ENCODE measurements at regions not wholly inside any gene's neighbourhood (a gene's known extent, or its start where the extent isn't known, plus 50 kb on each side); places are given as distances from the start of the nearest gene placed in this dataset.

- TF ChIP-seq, protein P1, sequence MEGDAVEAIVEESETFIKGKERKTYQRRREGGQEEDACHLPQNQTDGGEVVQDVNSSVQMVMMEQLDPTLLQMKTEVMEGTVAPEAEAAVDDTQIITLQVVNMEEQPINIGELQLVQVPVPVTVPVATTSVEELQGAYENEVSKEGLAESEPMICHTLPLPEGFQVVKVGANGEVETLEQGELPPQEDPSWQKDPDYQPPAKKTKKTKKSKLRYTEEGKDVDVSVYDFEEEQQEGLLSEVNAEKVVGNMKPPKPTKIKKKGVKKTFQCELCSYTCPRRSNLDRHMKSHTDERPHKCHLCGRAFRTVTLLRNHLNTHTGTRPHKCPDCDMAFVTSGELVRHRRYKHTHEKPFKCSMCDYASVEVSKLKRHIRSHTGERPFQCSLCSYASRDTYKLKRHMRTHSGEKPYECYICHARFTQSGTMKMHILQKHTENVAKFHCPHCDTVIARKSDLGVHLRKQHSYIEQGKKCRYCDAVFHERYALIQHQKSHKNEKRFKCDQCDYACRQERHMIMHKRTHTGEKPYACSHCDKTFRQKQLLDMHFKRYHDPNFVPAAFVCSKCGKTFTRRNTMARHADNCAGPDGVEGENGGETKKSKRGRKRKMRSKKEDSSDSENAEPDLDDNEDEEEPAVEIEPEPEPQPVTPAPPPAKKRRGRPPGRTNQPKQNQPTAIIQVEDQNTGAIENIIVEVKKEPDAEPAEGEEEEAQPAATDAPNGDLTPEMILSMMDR (IDR thresholded peaks at IDR 0.05; ENCODE audit: control insufficient read depth, insufficient read depth, low read depth, low read length, missing control alignments) = no peak
- no peak for DNase-seq (ENCODE audit: low read depth)
- H3K4me3 ChIP-seq (ENCODE audit: control insufficient read depth, low read depth, low read length) = no peak overlapping the region
Measured at GRCh38 chr2:134142341-134142738, 111.5 kb upstream of the MGAT5 start.

GRCh38 chr2:134142903-134143302 is 111.0 kb upstream of the MGAT5 start:
- DNase-seq (ENCODE audit: low read depth) = no peak
- H3K4me3 ChIP-seq (ENCODE audit: control insufficient read depth, low read depth, low read length) = no peak overlapping the region
- TF ChIP-seq, protein P1 (IDR thresholded peaks at IDR 0.05; ENCODE audit: control insufficient read depth, insufficient read depth, low read depth, low read length, missing control alignments) = no peak

DNA sequence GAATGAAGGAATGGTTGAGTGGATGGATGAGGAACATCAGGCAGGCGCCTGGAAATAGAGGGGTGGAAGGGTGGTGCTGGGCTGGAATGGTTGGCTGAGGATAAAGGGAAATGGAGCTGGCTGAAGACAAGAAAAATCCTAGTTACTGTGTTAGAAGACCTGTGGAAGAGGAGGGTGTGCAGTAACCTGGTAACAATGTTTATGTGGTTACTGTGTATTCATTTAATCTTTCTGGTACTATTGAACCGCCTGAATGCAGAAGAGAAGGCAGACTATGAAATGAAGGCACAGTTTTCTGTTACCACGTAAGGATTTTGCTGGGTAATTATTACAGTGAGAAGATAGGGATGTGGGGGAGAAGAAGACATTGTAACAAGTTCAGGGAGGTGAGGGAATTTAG is 110.3 kb upstream of the MGAT5 start:
- TF ChIP-seq, protein P1 (IDR thresholded peaks at IDR 0.05; ENCODE audit: control insufficient read depth, insufficient read depth, low read depth, low read length, missing control alignments) = no peak
- no peak overlapping the region for H3K4me3 ChIP-seq (ENCODE audit: control insufficient read depth, low read depth, low read length)
- DNase-seq (ENCODE audit: low read depth) = no peak

DNA sequence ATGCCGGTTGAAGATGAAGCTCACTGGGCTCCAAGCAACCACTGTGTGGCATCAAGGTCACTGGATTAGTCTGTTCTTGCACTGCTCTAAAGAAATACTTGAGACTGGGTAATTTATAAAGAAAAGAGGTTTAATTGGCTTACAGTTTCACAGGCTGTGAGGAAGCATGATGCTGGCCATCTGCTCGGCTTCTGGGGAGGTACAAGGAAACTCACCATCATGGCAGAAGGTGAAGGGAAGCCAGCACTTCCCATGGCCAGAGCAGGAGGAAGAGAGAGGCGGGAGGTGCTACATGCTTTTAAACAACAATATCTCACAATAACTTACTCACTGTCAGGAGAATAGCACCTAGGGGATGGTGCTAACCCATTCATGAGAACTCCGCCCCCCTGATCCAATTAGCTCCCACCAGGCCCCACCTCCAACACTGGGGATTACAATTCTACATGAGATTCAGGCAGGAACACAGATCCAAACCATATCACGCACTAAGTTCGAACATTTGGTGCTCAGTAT is 109.7 kb upstream of the MGAT5 start:
- no peak overlapping the region for H3K4me3 ChIP-seq (ENCODE audit: control insufficient read depth, low read depth, low read length)
- TF ChIP-seq, protein P1 (IDR thresholded peaks at IDR 0.05; ENCODE audit: control insufficient read depth, insufficient read depth, low read depth, low read length, missing control alignments) = no peak
- no peak for DNase-seq (ENCODE audit: low read depth)

GRCh38 chr2:134144651-134145050 is 109.2 kb upstream of the MGAT5 start:
- no peak for DNase-seq (ENCODE audit: low read depth)
- H3K4me3 ChIP-seq (ENCODE audit: control insufficient read depth, low read depth, low read length) = no peak overlapping the region
- TF ChIP-seq, protein P1 (IDR thresholded peaks at IDR 0.05; ENCODE audit: control insufficient read depth, insufficient read depth, low read depth, low read length, missing control alignments) = no peak

DNA sequence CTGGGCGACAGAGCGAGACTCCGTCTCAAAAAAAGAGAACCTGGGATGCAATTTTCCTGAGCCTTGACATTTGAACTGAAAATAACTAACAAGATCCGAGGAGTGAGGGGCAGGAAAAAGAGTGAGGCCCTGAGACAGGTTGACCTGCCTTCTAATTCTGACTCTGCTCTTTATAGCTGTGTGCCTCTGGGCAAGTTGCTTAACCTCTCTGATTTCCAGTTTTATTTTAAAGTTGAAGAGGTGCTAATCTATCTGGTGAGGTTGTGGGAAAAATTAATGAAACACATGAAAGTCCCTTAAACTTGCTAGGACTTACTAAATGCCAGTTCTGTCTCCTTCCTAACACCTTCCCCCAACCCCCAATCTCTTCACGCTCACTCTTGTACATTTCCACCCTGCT is 108.4 kb upstream of the MGAT5 start:
- H3K4me3 ChIP-seq (ENCODE audit: control insufficient read depth, low read depth, low read length) = no peak overlapping the region
- DNase-seq (ENCODE audit: low read depth) = no peak
- TF ChIP-seq, protein P1 (IDR thresholded peaks at IDR 0.05; ENCODE audit: control insufficient read depth, insufficient read depth, low read depth, low read length, missing control alignments) = no peak

- DNase-seq (ENCODE audit: low read depth) = no peak
- TF ChIP-seq, protein P1 (IDR thresholded peaks at IDR 0.05; ENCODE audit: control insufficient read depth, insufficient read depth, low read depth, low read length, missing control alignments) = no peak
- no peak overlapping the region for H3K4me3 ChIP-seq (ENCODE audit: control insufficient read depth, low read depth, low read length)
Measured at GRCh38 chr2:134146161-134146560, 107.7 kb upstream of the MGAT5 start.

Measured in AG09309 (cell line).